DMS114 treated with DMSO at 0.1 percent for 48 hours (cell line): ENCODE measurements at regions not wholly inside any gene's neighbourhood (a gene's known extent, or its start where the extent isn't known, plus 50 kb on each side); places are given as distances from the start of the nearest gene placed in this dataset.

Experiments
- DNase-seq: peaks from one replicate; lab custom pipeline; 2025; ENCODE audit not compliant: unreplicated experiment; lab: John Stamatoyannopoulos, UW

- no peak for DNase-seq
Measured at GRCh38 chr20:56987986-56988385, 278.5 kb downstream of the BMP7 start.

GRCh38 chr20:56988446-56988845, 278.0 kb downstream of the BMP7 start:
- no peak for DNase-seq

DNA sequence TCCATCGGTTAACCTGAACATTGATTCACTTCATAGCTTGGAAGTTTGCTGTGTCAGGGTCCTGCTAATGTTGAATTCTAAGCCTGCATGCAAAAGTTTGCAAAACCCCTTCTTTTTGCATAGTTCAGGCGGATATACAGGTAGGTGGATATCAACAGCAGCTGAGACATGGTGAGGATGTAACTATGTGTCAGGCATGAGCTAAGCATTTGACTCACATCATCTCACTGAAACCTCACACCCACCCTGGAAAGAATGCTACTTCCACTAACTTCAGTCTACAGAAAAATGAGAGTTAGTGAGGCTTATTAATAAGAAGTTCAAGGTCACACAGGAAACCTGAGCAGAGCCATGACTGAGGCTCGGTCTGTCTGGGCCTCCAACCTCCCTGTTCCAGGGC, 276.9 kb downstream of the BMP7 start:
- no peak for DNase-seq

DNA sequence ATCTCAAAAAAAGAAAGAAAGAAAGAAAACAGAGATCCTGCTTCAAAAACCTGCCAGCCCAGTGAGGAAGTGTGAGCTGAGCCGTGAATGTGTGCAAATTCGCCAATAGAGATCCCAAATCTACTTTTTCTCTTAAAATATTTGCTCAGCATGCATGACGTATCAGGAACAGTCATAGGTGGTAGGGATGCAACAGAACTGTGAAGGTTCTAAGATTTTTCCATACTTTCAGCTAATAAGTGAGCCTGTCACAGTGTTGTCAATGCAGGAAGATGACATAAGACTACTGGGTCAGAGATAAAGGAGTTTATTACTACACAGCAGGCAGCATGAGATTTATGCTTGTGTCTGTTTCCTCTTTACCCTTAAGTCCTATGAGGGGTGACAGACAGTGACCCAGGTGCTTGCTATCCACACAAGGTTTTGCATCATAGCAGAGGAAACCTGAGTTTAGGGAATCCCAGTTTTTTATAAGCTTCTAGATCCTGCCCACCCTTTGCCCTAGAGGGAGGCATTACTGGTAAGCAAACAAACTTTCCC, 273.4 kb downstream of the BMP7 start:
- no peak for DNase-seq

DNA sequence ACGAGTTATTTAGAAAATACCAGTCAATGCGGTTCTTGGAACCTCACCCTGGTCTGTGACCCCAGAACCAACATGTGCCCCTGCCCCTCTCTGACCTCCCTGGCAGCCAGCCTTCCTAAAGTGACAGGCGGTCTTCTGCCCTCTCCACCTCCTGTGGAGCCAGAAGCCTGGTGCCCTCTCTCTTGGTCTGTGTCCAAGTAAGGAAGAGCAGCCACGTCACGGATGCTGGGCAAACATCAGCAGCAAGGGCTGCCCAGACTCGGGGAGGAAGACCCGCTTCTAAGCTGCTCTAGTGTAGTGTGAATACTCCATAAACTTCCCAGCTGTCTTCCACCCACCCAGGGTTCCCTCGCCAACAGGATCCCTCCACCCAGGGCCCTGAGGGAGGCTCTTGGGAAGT, 272.4 kb downstream of the BMP7 start:
- DNase-seq: no peak

DNA sequence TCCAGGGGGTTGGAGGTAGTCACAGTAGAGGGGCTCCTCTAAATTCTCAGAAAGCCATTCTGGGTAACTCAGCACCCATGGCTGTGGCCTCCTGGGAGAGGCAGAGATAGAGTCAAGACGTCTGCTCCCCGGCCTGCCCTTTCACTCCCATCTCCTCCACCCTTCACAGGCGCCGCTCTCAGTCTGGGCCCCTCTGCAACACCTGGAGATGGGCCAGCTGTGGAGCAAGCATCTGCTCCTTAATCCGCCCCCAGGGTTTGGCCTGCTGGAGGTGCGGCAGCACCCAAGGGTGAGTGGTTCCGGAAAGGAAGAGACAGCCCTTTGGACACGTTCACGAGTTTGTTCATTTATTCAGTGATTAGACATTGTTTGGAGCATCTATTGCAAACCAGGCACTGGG, 271.3 kb downstream of the BMP7 start:
- no peak for DNase-seq

DNA sequence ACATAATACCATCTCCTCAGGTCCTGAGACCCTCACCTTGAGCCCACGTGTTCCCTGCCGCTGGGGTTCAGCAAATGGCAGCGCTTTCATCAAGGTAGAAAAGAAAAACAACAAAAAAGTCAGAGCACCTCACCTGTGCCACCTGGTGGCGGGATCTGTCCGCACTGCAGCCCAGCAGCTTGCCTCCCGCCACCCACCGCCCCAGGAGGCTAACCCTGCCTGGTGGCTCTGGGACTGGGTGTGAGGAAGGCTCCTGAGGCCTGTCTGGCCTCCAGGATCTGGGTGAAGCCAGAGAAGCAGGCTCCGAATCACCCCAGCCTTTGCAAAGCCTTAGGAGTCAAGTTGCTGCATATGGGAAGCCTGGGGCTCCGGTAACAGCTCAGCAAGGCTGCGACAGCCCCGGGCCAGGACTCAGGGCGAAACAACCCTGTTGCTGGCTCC, 270.8 kb downstream of the BMP7 start:
- no peak for DNase-seq

DNA sequence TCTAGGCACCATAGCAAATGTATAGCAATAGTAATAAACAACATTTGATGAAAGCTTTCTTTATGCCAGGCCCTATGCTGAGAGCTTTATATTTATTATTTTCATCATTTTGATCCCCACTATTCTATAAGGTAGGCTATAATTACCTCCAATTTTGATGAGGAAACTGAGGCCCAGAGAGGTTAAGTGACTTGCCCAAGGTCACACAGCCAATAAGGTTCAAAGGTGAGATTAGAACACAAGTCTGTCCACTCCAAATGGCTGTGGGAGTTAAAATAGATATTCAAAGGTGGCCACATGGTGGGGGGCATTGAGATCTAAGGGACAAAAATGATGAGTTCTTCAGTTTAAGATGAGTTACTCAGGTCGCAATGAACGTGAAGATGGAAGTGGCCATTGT, 269.9 kb downstream of the BMP7 start:
- no peak for DNase-seq

- DNase-seq: no peak
Measured at GRCh38 chr20:56998438-56998837, 268.0 kb downstream of the BMP7 start.

DNA sequence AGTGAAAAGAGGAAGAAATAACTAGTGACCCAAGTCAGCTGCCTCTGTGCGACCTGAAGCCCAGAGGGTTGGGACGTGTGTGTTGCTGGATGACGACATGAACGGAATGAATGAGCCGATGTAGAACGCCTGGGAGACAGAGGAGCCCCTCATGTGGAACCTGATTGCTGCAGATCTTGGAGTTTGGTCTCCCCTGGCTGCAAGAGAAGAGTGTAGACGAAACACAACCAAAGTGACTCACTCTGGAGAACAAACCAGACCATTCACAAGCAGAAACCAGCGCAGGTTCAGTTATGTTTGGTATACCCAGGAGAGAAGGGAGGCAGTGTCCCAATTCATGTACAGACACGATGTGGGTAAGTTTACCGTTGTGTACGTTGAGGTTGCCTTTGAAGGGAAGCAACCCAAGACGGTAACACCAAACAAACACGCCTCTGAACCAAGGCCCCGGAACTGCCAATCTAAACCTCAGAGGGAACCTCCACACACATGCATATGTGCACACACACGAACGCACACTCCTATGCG, 265.9 kb downstream of the BMP7 start:
- no peak for DNase-seq

GRCh38 chr20:57001126-57001767, 265.2 kb downstream of the BMP7 start:
- DNase-seq: no peak

- DNase-seq: no peak
Measured at GRCh38 chr20:57002066-57002570, 264.3 kb downstream of the BMP7 start.

- no peak for DNase-seq
Measured at GRCh38 chr20:57003012-57003411, 263.4 kb downstream of the BMP7 start.

DNA sequence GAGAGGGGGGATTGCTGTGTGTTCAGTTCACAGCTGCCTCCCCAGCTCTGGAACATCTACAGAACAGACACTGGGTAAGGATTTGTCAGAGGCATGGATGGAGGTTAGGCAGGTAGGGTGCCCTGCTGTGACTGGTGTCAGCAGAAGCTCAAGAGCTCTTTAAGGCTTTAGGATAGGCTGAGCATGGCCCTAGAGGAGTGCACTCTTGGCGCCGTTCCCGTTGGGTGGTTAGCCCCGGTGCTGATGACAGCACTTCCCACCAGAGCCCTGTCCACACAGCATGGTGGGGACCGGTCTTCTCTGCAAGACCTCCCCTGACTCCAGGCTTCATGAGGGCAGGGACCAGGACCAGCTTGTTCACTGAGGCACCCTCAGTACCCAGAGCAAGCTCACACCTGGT, 262.0 kb downstream of the BMP7 start:
- no peak for DNase-seq

- DNase-seq: no peak
Measured at GRCh38 chr20:57004951-57005933, 261.2 kb downstream of the BMP7 start.

DNA sequence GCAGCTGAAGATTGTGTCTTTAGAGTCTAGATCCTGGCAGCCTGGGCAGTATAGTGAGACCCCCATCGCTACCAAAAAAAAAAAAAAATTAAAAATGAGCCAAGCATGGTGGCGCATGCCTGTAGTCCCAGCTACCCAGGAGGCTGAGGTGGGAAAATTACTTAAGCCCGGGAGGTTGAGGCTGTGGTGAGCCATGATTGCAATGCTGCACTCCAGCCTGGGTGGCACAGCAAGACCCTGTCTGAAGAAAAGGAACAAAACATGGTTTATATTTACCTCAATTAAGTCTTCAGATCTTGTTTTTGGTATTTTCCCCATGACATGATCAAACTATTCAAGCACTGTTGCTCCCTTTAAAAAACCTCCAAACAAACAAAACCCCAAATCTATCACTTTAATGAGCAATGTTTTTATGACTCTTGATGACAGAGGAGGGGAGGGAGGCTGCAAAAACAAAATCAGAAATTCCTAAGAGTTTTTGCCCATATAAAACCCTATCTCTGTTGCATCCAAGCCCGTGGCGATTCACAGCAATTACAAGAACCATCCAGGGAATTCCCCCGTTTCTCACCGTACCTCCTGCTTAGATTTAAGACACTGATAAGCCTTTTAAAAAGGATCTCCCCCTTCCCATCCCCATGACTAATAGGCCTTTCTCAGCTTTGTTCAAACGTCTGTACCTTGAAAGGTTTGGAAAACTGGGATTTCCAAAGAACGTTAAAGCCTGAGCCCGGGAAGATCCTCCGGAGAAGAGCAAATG, 259.9 kb downstream of the BMP7 start:
- DNase-seq: no peak

DNA sequence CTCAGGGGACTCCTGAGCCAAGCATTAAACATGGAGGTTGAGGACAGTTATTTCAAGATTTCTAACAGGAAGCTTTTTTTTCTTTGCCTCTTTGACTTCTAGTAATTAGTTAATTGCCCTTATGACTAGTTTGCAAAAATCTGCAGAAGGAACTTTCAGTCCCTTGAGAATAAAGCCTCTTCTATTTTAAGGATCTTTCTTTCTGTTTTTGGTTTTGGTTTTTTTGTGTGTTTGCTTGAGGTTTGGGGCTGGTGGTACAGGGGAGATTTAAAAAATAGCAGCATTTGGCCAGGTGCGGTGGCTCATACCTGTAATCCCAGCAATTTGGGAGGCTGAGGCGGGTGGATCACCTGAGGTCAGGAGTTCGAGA, 259.3 kb downstream of the BMP7 start:
- DNase-seq: no peak

- DNase-seq: no peak
Measured at GRCh38 chr20:57008217-57008616, 258.2 kb downstream of the BMP7 start.

DNA sequence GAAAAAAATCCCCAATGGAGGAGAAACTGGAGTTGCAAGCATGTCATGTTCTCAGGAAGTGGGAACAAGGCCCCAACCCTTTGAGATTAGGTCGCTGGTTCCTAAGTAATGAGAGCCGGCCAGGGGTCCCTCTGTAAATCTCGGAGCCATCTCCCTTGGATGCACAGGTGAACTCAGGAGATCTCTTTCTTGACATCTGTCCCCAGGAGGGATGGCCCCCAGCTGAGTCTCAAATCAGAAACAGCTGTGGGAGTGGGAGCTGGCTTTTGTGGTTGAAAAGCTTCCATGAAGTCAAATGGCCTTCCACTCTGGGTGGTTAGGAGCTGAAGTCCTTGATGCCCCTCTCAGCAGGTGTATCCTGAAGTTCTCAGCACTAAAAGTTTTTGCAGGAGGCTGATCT, 257.1 kb downstream of the BMP7 start:
- no peak for DNase-seq

DNA sequence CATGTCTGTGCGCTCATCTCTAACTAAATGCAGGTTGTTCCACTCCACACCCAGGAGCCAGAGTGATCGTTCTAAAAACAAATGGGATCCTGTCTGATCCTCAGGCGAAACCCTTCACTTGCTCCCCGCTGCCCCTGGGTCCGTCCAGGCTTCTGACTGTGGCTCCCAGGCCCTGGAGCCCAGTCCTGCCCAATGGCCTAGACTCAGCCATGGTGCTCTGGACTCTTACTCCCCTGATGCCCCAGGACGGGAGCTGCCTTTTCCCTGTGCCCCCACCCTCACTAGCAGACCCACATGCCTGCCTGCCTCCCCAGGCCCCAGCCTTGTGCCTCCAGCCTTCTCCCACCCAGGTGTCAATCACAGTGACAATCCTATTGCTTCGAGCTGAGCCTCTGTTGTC, 256.7 kb downstream of the BMP7 start:
- DNase-seq: no peak

- no peak for DNase-seq
Measured at GRCh38 chr20:57012691-57013090, 253.8 kb downstream of the BMP7 start.
